A204.1 (cell line): ENCODE measurements at regions not wholly inside any gene's neighbourhood (a gene's known extent, or its start where the extent isn't known, plus 50 kb on each side); places are given as distances from the start of the nearest gene placed in this dataset.

Experiments
- FAIRE-seq: peaks from 2 replicates; lab custom pipeline; 2012; peaks lifted over from hg19 to GRCh38; lab: Jason Lieb, UNC

DNA sequence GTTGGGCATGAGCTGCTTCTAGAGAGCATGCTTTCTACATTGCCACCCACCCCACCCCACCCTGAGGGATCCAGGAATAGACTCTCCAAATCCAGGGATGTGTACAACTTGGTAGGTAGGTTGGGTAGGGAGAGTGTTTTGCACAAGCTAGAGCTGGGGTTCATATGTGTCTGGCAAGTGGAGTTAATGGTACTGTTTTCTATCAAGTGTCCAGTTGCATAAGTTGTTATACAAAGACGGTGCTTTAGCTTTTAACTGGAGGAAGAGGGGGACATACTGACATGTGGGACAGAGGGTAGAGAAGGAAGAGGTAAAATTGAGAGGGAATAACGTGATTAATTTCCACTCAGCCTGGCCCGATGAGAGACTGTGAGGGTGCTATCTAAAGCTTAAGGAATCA is 51.0 kb upstream of the TNC start:
- no peak for FAIRE-seq

DNA sequence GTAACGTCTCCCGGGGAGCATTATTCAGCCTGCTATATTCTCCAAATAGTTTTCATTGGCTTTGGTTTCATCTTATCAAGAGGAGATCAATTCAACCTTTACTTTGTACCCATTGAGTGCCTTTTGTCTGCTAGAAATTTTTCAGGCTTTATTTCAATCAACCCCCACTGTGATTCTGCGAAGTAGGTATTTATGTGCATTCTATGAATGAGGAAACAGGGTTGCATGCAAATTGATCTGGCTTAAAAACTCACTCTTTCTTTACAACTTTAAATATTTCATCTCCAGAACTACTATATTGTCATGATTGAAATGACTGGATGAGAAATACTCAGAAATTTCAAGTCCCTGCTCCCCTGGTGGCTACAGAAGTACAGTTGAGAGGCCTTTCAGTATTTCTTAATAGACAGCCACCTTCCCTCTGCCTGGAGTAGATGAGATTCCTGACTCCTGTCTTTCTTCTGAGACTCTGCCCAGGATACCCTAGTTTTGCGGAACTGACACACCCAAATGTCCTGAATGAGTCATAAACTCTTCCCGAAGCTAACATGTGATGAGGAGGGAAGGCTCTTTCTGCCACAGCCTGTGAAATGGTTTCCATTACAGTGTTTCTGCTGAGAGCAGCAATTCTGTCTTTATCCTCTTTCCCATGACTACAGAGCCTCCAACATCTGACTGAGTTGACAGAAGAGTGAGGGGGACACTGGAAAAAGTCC is 52.6 kb upstream of the TNC start:
- no peak for FAIRE-seq

DNA sequence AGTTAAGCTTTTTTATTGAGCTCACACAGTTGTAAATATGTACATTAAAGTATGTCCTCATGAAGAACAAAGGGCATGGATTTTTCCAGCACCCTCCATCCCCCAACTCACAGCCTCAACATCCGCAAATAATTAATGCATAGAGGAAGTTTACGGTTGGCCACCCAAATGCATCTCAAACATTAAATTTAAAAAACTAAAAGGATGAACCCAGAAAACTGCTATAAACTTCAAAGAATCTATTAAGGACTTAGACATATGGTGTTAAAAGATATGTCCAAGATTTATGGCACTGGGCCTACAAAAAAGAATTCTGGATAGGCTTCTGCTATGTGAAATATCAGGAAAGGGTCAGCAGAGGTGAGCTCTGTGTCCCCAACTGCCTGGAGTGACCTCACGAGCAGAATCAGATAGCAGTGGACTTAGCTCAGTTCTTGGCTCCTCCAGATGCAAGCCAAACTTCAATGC is 54.0 kb upstream of the TNC start:
- no peak for FAIRE-seq

DNA sequence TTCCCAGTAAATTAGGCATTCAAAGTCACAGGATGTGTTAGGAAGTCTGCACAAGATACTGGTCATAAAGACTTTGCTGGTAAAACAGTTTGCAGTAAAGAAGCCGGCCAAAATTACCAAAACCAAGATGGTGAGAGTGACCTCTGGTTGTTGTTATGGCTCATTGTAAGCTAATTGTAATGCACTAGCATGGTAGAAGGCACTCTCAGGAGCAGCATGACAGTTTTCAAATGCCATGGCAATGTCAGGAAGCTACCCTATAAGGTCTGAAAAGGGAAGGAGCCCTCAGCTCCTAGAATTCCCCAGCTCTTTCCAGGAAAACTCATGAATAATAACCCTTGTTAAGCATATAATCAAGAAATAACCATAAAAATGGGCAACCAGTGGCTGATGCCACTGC is 64.3 kb upstream of the TNC start:
- no peak for FAIRE-seq

DNA sequence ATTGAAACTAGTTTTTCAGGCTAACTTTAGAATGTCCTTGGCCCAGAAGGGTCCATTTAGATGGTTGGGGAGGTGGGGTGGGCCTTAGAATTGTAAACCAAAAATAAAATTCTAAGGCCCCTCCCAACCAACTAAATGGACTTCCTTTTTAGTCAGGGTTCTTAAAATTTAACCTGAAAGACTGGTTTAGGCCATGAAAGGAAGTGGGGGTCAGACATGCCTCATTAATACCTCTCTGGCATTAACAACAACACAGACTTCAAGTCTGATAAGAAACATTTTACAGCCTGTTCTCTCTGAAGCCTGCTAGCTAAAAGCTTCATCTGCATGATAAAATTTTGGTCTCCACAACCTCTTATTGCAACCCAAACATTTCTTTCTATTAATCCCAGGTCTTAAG is 65.5 kb upstream of the TNC start:
- no peak for FAIRE-seq

DNA sequence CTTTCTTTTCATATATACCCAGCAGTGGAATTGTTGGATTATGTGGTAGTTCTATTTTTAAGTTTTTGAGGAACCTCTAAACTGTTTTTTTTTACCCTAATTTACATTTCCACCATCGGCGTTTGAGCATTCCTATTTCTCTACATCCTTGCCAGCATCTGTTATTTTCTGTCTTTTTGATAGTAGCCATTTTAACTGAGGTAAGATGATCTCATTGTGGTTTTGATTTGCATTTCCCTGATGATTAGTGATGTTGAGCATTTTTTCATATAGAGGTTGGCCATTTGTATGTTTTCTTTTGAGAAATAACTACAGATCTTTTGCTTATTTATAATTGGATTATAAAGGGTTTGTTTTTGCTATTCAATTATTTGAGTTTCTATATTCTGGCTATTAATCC is 71.7 kb upstream of the TNC start:
- no peak for FAIRE-seq

DNA sequence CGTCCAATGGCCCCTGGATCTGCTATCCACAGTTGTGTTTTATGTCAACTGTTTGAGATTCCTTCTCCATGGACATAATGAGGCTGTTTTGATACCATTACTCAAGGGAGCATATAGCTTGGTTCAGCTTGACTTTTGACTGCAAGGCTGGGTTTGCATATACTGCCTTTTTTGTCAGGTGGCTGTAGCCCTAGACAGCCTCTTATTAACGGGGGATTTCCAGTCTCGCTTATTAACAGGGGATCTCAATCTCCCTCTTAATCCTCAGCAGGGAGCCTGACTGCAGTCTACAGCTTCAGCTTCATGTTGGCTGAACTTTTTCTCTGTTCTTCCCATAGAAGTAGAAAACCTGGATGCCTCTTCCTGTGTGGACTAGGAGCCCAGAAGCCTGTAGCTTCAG is 73.7 kb upstream of the TNC start:
- FAIRE-seq = no peak

DNA sequence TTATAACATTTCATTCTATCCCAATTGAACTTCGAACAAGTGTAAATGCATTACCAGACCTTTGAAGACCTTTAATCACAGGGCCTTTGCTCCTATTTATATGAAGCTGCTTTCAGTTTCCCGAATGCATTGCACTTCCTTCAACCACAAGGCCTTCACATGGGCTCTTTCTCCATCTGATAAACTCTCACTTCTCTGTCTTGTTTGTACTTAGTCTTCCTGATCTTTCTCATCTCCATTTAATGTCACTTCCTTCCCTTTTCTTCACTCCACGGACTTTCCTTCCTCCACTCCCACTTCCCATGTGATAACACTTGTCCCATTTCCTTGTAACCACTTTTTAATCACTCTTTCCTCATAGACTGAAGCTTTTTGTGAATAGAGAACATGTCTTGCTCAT is 74.3 kb upstream of the TNC start:
- FAIRE-seq = no peak

DNA sequence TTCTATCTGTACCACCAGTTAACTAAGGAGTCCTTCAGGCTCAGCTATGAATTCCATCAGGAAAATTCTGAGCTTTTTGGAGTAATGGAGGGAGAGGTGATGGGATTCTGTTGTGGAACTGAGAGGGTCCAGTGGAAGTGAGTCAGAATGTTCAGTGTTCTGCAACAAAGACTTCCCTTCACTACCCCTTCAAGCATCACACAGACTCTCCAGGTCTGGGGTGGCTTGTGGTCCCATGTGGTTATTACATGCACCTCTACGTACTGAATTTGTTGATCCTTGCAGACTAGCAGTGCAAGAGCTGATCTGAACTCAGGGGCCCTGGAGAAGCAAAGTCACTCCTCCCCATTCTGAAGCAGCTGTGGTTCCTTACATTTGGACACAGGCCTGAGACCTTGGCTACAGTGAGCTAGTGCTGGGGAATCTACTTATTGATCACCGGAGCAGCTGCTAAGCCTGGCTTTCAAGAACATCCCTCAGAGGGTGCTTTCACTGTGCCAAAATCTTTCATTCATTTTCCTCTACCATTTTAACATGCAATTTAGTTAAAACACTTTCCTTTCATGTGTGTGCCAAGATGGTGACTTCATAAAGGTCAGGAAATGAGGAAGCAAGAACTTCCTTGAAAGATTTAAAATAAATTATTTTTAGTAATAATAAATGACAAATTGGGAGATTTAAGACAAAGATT is 75.0 kb upstream of the TNC start:
- FAIRE-seq = no peak

DNA sequence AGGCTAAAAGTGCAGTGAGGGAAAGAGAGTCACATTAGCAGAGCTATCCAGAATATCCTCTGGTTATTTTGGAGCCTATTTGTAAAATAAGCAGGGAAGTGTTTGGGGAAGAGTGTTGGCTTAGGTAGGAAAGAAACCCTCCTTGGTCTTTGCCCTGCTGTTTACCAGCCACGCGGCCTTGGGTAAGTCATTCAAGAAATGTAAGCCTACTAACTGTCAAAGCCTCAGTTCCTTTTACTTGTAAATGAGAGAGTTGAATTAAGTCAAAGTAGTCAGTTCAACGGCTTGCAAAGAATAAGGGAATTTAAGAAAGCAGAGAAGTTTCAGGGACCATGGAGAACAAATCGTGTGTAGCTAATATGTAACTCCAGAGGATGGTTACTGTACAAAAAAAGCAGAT is 75.8 kb upstream of the TNC start:
- FAIRE-seq = no peak

DNA sequence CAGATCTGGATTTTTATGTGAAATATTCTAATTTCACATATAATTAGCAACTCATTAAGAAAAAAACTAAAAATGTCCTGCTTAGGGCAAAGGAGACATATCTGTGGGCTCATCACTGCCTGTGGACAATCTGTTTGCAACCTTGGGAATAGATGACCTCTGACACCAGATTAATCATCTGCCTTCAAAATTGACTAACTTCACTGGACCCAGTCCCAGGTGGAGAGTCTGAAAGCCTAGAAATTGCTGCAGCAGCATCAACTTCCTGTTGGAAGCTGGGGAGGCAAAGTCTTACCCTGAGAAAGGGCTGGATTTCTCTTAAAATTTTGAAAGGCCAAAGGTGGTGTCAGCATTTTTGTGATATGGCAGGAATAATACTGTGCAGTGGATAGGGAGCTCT is 76.3 kb upstream of the TNC start:
- no peak for FAIRE-seq

DNA sequence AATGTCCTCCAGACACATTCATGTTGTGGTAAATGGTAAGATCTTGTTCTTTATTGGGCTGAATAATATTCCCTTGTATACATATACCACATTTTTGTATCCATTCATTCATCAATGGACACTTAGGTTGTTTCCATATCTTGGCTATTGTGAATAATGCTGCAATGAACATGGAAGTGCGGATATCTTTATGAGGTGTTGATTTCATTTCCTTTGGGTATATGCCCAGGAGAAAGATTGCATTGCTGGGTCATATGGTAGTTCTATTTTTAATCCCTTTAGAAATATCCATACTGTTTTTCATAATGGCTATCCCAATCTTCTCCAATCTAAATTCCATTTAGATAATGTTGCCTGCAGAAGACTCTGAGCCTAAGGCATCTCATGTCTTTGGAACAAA is 78.0 kb upstream of the TNC start:
- FAIRE-seq = no peak

DNA sequence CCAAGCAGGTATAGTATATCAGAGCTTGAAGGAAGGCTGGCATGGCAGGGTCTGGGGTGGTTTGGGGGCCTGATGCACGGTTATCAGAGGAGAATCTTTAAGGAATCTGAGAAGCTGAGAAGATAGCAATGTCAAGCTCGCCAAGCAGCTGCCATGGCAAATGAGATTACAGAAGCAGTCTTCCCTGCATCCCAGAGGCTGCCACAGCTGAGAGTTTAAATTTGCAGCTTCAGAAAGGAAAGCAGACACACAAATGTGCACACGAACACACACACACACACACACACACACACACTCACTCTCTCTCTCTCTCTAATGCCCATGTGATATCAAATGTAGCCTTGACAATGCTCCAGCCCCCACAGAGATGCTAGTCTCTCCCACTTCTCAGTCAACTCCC is 79.0 kb upstream of the TNC start:
- FAIRE-seq = no peak

DNA sequence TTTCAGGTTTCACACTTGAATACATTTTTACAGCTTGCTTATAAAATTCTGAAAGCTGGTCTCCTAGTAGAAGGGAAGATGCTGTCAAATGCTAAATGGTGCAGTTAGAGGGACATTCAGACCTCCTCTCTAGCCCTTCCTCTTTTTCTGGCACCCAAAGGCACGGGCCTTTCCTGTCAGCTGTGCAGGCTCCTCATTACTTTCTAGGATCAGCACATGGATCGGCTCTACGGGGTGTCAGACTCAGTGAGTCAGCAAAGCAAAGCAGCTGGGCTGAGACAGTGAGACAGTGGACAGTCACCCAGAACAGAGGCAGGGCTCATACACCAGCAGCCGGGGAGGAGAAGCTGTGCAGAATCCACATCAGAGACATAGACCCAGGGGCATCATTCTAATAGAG is 80.0 kb upstream of the TNC start:
- no peak for FAIRE-seq

DNA sequence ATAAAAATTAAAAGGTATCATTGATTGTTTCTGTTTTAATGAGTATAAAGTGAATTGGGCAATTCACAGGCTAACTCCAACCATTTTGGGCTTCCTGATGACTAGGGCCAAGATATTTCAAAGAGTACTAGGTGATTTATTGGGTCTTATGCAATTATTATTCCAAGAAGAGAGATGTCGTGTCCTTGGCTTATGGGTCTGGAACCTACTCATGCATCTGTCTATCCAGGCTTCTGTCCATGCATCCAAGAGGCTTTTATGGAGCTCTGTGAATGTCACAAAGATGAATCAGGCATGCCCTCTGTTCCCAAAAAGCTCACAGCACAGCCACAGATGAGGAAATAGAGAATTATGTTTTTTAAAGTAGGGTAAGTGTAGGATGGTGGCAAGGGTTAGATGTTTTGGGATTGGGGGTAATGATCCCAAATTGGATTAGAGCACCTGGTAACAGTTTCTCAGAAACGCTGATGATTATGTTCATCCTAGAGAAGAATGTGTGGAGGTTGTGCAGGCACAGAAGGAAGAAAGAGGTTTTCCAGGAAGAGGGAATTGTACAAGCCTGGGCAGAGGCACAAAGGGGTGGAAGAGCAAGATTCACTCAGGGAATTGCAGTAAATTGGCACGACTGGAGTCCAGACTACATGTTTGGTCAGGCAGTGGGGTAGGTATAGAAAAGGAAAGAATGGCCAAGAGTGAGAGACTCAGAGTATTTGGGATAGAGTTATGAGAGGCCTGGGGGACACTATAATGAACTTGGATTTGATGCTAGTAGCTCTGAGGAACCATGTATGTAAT is 83.0 kb upstream of the TNC start:
- no peak for FAIRE-seq

DNA sequence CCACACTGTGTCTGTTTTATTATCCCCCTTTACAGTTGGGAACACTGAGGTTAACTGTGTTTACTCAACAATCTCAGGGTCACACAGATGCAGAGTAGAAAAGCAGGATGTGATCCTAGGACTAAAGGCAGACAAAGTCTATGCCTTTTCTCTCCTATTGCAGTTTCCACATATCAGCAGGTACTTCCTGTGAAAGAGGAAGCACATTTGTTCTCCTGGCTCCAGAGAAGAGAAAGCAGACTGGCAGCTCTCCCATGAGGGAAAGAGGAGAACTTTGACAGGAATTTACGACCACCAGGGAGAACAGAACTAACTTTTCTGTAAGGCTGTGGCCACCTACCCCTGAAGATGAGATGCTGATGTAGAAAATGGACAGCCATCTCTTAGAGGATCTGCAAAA is 84.2 kb upstream of the TNC start:
- FAIRE-seq = no peak

DNA sequence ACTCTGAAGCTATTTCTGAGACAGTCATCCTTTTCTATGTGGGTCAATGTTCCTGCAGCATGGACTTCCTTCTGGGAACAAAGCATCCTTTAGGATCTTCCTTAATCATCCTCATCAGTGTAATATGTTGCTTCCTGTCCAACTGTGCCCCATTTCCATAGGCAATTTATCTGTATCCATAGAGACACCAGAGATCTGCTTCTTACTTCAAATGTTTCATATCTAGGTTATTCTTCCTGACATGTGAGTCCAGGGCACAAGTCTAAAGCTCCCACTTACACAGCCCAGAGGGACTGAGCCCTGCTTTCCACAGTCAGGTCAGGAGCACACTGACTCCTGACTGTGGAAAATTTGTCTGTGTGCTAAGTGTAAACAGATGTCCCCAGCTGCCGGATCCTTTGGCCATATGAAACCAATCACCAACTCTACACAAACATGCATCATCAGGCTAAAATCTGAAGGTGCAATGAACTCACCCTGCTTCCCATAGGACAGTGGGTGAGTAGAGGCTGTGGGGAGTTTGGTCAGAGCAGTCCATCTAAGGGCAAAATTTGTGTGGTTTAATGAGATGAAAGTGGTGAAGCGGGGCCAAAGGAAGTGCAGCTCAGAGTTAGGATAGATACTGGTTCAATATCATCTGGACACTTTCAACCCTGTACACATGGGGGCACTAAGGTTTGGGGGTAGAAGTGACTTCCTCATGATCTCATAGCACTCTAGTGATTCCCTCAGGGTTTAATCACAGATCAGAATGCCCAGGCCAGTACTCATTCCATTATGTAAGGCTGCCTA is 85.2 kb upstream of the TNC start:
- FAIRE-seq = no peak

DNA sequence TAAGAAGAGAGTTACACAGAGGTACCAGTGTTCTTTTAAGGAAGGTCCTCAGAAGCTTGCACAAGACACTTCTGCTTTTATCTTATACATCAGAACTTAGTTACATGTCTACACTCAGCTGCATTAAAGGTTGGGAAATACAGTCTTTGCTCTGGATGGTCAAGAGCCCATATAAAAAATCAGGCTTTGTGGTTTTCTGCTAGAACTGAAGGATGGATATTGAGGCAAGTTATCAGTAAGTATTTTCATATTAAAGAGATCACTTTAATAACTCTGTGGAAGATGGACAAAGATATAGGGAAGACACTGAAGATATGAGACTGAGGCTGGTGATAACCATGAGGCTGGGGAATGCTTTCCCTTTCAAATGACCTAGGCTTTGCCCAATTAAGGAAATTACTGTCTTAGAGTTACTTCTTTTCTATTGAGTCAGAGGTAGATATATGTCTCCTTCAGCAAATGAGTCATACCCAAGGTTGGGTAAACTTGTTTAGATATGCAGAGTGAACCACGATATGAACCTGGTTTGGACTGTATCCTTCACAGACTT is 87.0 kb upstream of the TNC start:
- FAIRE-seq = no peak

DNA sequence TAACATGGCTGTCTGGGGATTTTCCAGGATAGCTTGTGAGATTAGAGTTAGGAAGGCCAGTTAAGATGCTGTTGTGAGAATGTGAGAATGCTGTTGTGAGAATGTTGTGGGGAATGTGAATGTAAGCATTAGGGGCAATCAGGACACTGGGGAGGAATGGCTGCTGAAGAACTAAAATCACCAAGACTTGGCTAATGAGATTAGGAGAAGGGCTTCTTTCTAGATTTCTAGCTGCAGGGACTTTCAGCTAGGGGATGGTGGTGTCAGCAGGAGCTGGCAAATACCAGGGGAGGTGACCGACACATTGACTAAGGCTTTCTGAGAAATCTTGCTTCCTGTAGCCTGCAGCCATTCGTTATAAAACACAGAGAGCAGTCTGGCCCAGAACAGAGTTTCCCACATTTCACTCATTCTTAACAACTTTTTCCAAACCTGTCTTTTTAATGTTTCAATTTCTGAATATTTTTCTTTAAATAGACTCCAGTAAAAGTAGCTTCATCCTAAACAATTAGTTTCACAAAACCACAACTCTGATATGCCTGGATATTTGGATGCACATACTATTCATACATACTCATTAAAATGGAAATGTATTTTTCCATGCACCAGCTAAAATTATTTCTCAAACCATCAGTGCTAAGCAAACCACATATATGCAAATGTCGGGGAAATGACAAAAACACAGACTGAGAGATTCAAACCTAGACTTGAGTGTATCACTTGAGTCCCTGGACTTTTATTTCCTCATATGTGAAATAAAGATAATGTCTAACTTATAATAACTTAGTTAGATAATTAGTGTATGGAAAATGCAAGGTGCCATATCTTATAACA is 89.3 kb upstream of the TNC start:
- no peak for FAIRE-seq

DNA sequence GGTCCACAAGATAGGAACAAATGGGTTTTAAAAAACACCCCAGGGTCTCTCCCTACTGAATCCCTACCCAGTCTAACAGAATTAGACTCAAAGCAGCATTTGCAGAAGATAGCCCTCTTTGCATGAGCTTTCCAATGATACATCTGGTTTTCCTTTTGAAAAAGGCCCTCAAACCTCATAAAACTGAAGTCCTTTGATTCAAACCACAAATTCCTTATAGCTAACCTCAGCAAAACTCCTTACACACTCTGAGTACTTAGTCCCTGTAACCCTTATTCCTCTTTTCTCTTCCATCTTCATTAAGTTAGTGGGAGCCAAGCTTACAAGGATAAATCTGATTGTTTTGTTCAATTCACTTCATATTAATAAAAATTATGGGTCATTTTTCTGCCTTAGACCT is 90.5 kb upstream of the TNC start:
- FAIRE-seq = no peak

DNA sequence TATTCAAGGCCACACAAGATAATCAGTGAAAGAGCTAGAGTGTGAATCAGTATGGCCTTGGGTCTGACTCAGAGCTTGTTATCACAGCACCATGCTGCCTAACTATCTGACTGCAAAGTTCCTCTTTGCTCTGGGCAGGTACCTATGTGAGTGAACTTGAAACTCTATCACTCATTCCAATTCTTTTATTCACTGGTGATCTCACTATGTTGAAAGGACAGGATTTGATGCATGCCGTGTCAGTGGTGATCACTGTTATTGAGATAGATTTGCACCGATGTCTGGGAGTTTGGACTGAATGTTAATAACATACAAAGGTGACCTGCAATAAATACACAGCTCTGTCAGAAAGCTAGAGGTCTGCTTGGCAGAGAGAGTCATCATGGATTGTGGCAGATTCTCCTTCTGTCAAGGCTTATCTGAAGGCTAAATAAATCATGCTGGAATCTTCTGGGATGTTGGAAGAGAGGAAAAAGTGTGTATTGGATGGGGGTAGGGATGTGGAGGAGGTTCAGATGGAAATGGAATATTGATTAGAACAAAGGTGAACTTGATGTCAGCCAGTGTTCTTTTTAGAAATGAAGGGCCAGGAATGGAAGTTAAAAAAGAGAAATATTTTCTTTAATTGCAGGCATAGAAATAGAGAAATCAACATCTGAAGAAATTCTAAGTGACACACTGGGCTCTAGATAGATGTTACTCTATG is 91.8 kb upstream of the TNC start:
- FAIRE-seq = no peak
